ENCODE measurements at regions not wholly inside any gene's neighbourhood (a gene's known extent, or its start where the extent isn't known, plus 50 kb on each side); places are given as distances from the start of the nearest gene placed in this dataset.

- DNase-seq (ENCODE audit: low spot score): no peak
- Histone ChIP-seq H4K20me1 (ENCODE audit: low read depth) (no peaks in the 10 kb centered on the region), H3K4me3 (no peak overlapping the region), H3K27me3 (no peaks in the 10 kb centered on the region), H3K79me2 (ENCODE audit: low read depth) (no peaks in the 10 kb centered on the region), H3K27ac (no peak overlapping the region), H3F3A (ENCODE audit: low read depth) (no peaks in the 10 kb centered on the region), H3K4me1 (peaks cover 5% of the 10 kb centered on the region), H2AFZ (replicated peaks) (no peak overlapping the region), H3K4me2 (no peak overlapping the region), H3K36me3 (no peaks in the 10 kb centered on the region), H3K9me3 (ENCODE audit: low read depth) (no peaks in the 10 kb centered on the region), H3K9ac (no peak overlapping the region)
- Mint-ChIP-seq H3K27ac (no peak overlapping the region), H3K4me1 (no peaks in the 10 kb centered on the region), H3K9me3 (peaks cover 4% of the 10 kb centered on the region), H3K4me3 (no peak overlapping the region), H3K27me3 (ENCODE audit: insufficient read depth, low read depth) (no peaks in the 10 kb centered on the region), H3K36me3 (no peaks in the 10 kb centered on the region)
- no peak for TF ChIP-seq EZH2phosphoT487 (IDR thresholded peaks at IDR 0.05)
- no peak for TF ChIP-seq CTCF (IDR thresholded peaks at IDR 0.05)
- no peak for TF ChIP-seq EZH2 (IDR thresholded peaks at IDR 0.05)
Measured at GRCh38 chr2:34349527-34349926, 750.4 kb upstream of the FAM98A start.

- Histone ChIP-seq H3K27me3 (no peaks in the 10 kb centered on the region), H3K36me3 (no peaks in the 10 kb centered on the region), H3K9me3 (ENCODE audit: low read depth) (no peaks in the 10 kb centered on the region), H3K9ac (no peak overlapping the region), H3K27ac (no peak overlapping the region), H3F3A (ENCODE audit: low read depth) (no peaks in the 10 kb centered on the region), H3K4me2 (no peak overlapping the region), H4K20me1 (ENCODE audit: low read depth) (no peaks in the 10 kb centered on the region), H2AFZ (replicated peaks) (no peak overlapping the region), H3K79me2 (ENCODE audit: low read depth) (no peaks in the 10 kb centered on the region), H3K4me3 (no peak overlapping the region), H3K4me1 (no peaks in the 10 kb centered on the region)
- no peaks in the 10 kb centered on the region for H3K4me1 Mint-ChIP-seq
- DNase-seq (ENCODE audit: low spot score): no peak
- no peaks in the 10 kb centered on the region for H3K36me3 Mint-ChIP-seq
- no peak overlapping the region for H3K27ac Mint-ChIP-seq
- no peaks in the 10 kb centered on the region for H3K27me3 Mint-ChIP-seq (ENCODE audit: insufficient read depth, low read depth)
- H3K4me3 Mint-ChIP-seq: no peak overlapping the region
- no peak for TF ChIP-seq EZH2 (IDR thresholded peaks at IDR 0.05)
- no peak for TF ChIP-seq CTCF (IDR thresholded peaks at IDR 0.05)
- no peak for TF ChIP-seq EZH2phosphoT487 (IDR thresholded peaks at IDR 0.05)
- H3K9me3 Mint-ChIP-seq: no peaks in the 10 kb centered on the region
Measured at GRCh38 chr2:34345030-34345429, 745.9 kb upstream of the FAM98A start.

- H2AFZ ChIP-seq (replicated peaks): no peak overlapping the region
- no peaks in the 10 kb centered on the region for H3K9me3 ChIP-seq (ENCODE audit: low read depth)
- no peaks in the 10 kb centered on the region for H3K36me3 ChIP-seq
- Mint-ChIP-seq H3K9me3 (no peaks in the 10 kb centered on the region), H3K27ac (no peak overlapping the region), H3K27me3 (ENCODE audit: insufficient read depth, low read depth) (no peaks in the 10 kb centered on the region), H3K36me3 (no peaks in the 10 kb centered on the region), H3K4me3 (no peak overlapping the region), H3K4me1 (no peaks in the 10 kb centered on the region)
- no peaks in the 10 kb centered on the region for H3K27me3 ChIP-seq
- no peak for TF ChIP-seq EZH2 (IDR thresholded peaks at IDR 0.05)
- TF ChIP-seq EZH2phosphoT487 (IDR thresholded peaks at IDR 0.05): no peak
- no peak for TF ChIP-seq CTCF (IDR thresholded peaks at IDR 0.05)
- DNase-seq (ENCODE audit: low spot score): no peak
- H3K79me2 ChIP-seq (ENCODE audit: low read depth): no peaks in the 10 kb centered on the region
- no peaks in the 10 kb centered on the region for H4K20me1 ChIP-seq (ENCODE audit: low read depth)
- no peak overlapping the region for H3K9ac ChIP-seq
- no peak overlapping the region for H3K27ac ChIP-seq
- H3F3A ChIP-seq (ENCODE audit: low read depth): no peaks in the 10 kb centered on the region
- H3K4me2 ChIP-seq: no peak overlapping the region
- H3K4me1 ChIP-seq: no peaks in the 10 kb centered on the region
- H3K4me3 ChIP-seq: no peak overlapping the region
Measured at GRCh38 chr2:34340307-34340706, 741.2 kb upstream of the FAM98A start.

- no peaks in the 10 kb centered on the region for H3K36me3 Mint-ChIP-seq
- TF ChIP-seq EZH2phosphoT487 (IDR thresholded peaks at IDR 0.05): no peak
- TF ChIP-seq EZH2 (IDR thresholded peaks at IDR 0.05): no peak
- TF ChIP-seq CTCF (IDR thresholded peaks at IDR 0.05): no peak
- H3K4me3 Mint-ChIP-seq: no peak overlapping the region
- Histone ChIP-seq H3F3A (ENCODE audit: low read depth) (no peaks in the 10 kb centered on the region), H3K4me1 (no peaks in the 10 kb centered on the region), H3K4me3 (no peak overlapping the region), H3K9me3 (ENCODE audit: low read depth) (no peaks in the 10 kb centered on the region), H3K27ac (no peak overlapping the region), H3K9ac (no peak overlapping the region), H3K27me3 (no peaks in the 10 kb centered on the region), H3K4me2 (no peak overlapping the region), H3K79me2 (ENCODE audit: low read depth) (no peaks in the 10 kb centered on the region), H3K36me3 (no peaks in the 10 kb centered on the region), H2AFZ (replicated peaks) (no peak overlapping the region), H4K20me1 (ENCODE audit: low read depth) (no peaks in the 10 kb centered on the region)
- DNase-seq (ENCODE audit: low spot score): no peak
- H3K27me3 Mint-ChIP-seq (ENCODE audit: insufficient read depth, low read depth): no peaks in the 10 kb centered on the region
- no peaks in the 10 kb centered on the region for H3K9me3 Mint-ChIP-seq
- H3K4me1 Mint-ChIP-seq: no peaks in the 10 kb centered on the region
- no peak overlapping the region for H3K27ac Mint-ChIP-seq
Measured at GRCh38 chr2:34337735-34338134, 738.6 kb upstream of the FAM98A start.

Measured in neural progenitor cell (in vitro differentiated cells).